AG04449 (cell line): ENCODE measurements at regions not wholly inside any gene's neighbourhood (a gene's known extent, or its start where the extent isn't known, plus 50 kb on each side); places are given as distances from the start of the nearest gene placed in this dataset.

Experiments used
- CTCF ChIA-PET: fragments of 350-600 bp; formaldehyde crosslinking; extraction: SDS; loops from one replicate; lab custom pipeline; 2021; ENCODE audit warnings: antibody characterized with exemption; lab: Yijun Ruan, JAX
- POLR2A ChIA-PET: fragments of 400-600, 350-600 bp; formaldehyde crosslinking; extraction: SDS; loops from one replicate; lab custom pipeline; 2020; ENCODE audit warnings: antibody characterized with exemption, inconsistent platforms; lab: Yijun Ruan, JAX
- DNase-seq: peaks from one replicate; pipeline ENCODE4 v3.0.0-alpha.2; 2010; ENCODE audit warnings: low read depth, low spot score
- H3K4me3 ChIP-seq: 2 replicates; pipeline ENCODE4 v1.5.1; 2011; ENCODE audit warnings: low read depth, mild to moderate bottlenecking, control low read depth, low read length
- CTCF ChIP-seq: IDR thresholded peaks from one replicate; pipeline ENCODE4 v1.5.1; 2011; ENCODE audit warnings: mild to moderate bottlenecking, moderate library complexity, low read length, control low read depth, inconsistent platforms; ENCODE audit not compliant: insufficient read depth; ENCODE audit errors: missing control alignments

- DNase-seq: no peak
- CTCF ChIA-PET: interaction anchor here (3.3 kb wide), 1 partner anchor 13 kb away, joined by 41 read pairs; no protein-coding TSS in a partner anchor
- POLR2A ChIA-PET: no interaction called here
- no peak for TF ChIP-seq CTCF
- no peak overlapping the region for H3K4me3 ChIP-seq
Observed at GRCh38 chr12:91824991-91825390, 320.7 kb downstream of the BTG1 start.

- ChIA-PET POLR2A (no interaction called here), CTCF (interaction anchor here (1.7 to 4.0 kb wide), 2 partner anchors 8 to 325 kb away, joined by 5 to 36 read pairs; no protein-coding TSS in a partner anchor)
- TF ChIP-seq CTCF: no peak
- no peak for DNase-seq
- no peak overlapping the region for H3K4me3 ChIP-seq
Observed at GRCh38 chr12:91819132-91819447, 326.6 kb downstream of the BTG1 start.

- POLR2A ChIA-PET: no interaction called here
- CTCF ChIA-PET: interaction anchor here (0.6 kb wide), 1 partner anchor 436 kb away, joined by 3 read pairs; no protein-coding TSS in a partner anchor
- no peak for TF ChIP-seq CTCF
- no peak overlapping the region for H3K4me3 ChIP-seq
- no peak for DNase-seq
Observed at GRCh38 chr12:91818227-91819131, 327.2 kb downstream of the BTG1 start.

- no peak overlapping the region for H3K4me3 ChIP-seq
- DNase-seq: no peak
- no peak for TF ChIP-seq CTCF
- ChIA-PET POLR2A (no interaction called here), CTCF (no interaction called here)
Observed at GRCh38 chr12:91817517-91817916, 328.1 kb downstream of the BTG1 start.

GRCh38 chr12:91813701-91814100, 331.9 kb downstream of the BTG1 start:
- CTCF ChIA-PET: interaction anchor here (0.7 to 5.3 kb wide), 9 partner anchors 9 to 755 kb away, joined by 3 to 43 read pairs (median 8); partner anchors contain the start of gene BTG1
- no peak for DNase-seq
- POLR2A ChIA-PET: interaction anchor here (1.0 kb wide), 1 partner anchor 332 kb away, joined by 3 read pairs; the partner anchor contains the start of gene BTG1
- TF ChIP-seq CTCF: no peak
- no peak overlapping the region for H3K4me3 ChIP-seq
